ENCODE measurements at regions not wholly inside any gene's neighbourhood (a gene's known extent, or its start where the extent isn't known, plus 50 kb on each side); places are given as distances from the start of the nearest gene placed in this dataset.

- TF ChIP-seq, protein P1, sequence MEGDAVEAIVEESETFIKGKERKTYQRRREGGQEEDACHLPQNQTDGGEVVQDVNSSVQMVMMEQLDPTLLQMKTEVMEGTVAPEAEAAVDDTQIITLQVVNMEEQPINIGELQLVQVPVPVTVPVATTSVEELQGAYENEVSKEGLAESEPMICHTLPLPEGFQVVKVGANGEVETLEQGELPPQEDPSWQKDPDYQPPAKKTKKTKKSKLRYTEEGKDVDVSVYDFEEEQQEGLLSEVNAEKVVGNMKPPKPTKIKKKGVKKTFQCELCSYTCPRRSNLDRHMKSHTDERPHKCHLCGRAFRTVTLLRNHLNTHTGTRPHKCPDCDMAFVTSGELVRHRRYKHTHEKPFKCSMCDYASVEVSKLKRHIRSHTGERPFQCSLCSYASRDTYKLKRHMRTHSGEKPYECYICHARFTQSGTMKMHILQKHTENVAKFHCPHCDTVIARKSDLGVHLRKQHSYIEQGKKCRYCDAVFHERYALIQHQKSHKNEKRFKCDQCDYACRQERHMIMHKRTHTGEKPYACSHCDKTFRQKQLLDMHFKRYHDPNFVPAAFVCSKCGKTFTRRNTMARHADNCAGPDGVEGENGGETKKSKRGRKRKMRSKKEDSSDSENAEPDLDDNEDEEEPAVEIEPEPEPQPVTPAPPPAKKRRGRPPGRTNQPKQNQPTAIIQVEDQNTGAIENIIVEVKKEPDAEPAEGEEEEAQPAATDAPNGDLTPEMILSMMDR (optimal IDR thresholded peaks at IDR 0.05 in 1 of 3, IDR thresholded peaks at IDR 0.05 in 1 of 3, conservative IDR thresholded peaks at IDR 0.05 in 1 of 3; ENCODE audit: extremely low read depth in 1 of 3, insufficient read depth in 2 of 3, low read length in 3 of 3): no peak
- no peak for TF ChIP-seq EZH2 (IDR thresholded peaks at IDR 0.05; ENCODE audit: low read length)
Observed at GRCh38 chr1:60959701-60960100, 122.7 kb upstream of the NFIA start.

Data from keratinocyte (primary cell).